GM12872 (cell line): ENCODE measurements at regions not wholly inside any gene's neighbourhood (a gene's known extent, or its start where the extent isn't known, plus 50 kb on each side); places are given as distances from the start of the nearest gene placed in this dataset.

Experiments used
- TF ChIP-seq, protein P1 (sequence below): IDR thresholded peaks from 3 replicates; pipeline ENCODE4 v1.5.1; 2011; ENCODE audit warnings: low read depth, mild to moderate bottlenecking, low read length, moderate library complexity; ENCODE audit not compliant: insufficient read depth

DNA sequence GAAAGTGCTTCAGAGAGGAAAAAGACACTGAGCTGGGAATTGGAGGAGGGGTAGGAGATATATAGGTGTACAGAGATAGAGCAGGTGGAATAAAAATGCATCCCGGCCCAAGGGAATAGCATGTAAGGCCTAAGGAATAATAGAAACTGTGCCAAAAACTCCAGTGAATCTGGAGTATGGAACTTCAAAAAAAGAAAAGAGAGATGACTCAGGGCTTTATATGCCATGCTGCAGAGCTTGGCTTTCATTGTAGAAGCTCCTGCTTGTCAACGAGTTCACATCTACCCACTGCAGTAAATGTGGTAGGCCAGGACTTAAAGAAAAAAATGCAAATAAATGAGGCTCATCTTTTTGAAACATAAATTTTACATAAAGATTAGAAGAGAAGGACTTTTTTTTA, 131.8 kb downstream of the MREG start:
- TF ChIP-seq, protein P1, sequence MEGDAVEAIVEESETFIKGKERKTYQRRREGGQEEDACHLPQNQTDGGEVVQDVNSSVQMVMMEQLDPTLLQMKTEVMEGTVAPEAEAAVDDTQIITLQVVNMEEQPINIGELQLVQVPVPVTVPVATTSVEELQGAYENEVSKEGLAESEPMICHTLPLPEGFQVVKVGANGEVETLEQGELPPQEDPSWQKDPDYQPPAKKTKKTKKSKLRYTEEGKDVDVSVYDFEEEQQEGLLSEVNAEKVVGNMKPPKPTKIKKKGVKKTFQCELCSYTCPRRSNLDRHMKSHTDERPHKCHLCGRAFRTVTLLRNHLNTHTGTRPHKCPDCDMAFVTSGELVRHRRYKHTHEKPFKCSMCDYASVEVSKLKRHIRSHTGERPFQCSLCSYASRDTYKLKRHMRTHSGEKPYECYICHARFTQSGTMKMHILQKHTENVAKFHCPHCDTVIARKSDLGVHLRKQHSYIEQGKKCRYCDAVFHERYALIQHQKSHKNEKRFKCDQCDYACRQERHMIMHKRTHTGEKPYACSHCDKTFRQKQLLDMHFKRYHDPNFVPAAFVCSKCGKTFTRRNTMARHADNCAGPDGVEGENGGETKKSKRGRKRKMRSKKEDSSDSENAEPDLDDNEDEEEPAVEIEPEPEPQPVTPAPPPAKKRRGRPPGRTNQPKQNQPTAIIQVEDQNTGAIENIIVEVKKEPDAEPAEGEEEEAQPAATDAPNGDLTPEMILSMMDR = no peak

DNA sequence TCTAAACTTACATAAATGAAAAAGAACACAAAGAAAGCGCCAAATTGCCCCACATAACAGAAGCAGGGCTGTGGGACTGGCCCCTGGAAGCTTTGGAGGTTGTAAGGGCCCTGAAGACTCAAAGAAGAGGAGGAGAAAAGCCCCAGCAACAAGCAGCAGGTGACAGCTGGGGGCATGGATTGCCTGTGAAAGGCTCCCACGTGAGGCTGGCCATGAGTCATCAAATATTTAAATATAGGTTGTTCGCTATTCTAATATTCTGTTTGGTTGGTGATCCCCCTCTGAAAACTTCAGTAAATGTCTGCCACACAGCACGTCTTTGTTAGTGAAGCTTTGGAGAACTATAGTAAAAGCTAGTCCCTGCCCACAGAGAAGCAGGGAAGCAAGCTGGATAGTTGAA, 132.4 kb downstream of the MREG start:
- TF ChIP-seq, protein P1 = no peak

DNA sequence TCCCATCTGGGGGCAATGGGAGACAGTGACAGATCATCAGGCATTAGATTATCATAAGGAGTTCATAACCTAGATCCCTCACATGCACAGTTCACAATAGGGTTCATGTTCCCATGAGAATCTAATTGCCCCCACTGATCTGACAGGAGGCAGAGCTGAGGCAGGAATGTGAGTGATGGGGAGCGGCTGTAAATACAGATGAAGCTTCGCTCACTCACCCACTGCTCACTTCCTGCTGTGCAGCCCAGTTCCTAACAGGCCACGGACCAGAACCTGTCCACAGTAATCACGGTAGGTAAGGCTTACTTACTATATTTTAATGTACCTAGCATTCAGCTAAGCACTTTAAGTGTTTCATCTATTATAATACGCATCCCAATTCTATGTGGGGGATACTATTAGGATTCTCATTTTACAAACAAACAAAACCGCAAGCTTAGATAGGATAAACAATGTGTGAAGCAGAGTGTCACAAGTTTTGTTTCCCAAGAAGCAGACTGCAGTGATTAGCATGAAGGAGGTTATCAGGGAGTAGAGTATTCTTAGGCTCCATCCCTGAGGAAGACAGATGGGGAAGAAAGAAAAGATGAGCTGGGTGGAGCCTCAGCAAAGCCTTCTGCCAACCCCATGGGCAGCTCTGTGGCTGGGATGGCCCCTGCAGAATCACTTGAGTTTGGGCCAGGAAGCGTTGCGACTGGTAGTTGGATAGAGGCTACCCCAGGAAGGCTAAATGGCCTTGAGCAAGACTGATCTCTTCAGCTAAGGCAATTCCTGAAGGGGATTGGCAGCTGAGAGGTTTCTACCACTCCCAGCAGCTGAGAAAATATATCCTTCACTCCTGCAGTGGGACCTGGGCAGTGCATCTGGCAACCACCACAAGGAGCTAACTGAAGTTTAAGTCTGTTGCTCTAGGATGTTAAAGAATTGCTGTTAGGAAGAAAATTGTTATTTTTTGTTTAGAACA, 133.1 kb downstream of the MREG start:
- TF ChIP-seq, protein P1 = no peak

DNA sequence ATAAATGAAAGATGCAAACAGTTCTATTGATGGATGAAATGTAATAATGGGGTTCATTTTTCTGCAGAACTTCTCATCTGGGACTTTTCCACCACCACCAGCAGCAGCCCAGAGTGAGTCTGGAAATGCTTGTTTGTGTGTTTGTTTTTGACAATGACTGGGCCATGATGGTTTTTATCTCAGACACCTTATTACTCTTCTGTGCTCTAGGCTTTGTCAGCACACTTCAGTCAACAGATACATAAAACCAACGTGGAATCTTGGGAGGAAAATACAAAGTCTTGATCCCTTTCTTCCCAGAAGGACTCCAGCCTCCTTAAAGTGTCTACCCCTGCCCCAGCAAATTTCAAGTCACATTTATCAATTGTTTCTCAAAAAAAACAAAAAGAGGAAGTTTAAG, 134.0 kb downstream of the MREG start:
- TF ChIP-seq, protein P1 = no peak

DNA sequence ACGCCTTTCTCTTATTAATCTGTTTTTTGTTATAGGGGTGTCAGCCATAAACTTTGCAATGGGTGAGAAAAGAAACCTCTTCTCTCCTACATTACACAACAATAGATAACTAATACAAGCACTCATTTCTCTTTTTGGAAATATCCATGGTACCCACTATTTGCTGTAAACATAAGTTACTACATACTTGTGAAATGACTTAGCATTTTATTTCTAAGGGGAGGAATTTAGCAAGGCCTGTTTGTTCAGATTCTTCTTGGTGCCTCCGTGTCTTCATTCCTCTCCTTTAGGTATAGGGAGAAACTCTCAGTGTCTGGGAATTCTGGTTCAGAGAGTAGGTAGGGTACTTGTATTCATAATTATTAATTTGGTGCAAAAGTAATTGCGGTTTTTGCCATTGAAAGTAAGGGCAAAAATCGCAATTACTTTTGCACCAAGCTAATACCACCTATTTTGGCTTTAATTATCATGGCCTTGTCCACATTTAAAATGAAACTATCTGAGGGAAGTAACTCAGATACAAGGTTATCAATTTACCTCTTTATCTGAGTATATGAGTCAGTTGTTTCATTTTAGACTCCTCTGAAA, 134.8 kb downstream of the MREG start:
- TF ChIP-seq, protein P1 = no peak

DNA sequence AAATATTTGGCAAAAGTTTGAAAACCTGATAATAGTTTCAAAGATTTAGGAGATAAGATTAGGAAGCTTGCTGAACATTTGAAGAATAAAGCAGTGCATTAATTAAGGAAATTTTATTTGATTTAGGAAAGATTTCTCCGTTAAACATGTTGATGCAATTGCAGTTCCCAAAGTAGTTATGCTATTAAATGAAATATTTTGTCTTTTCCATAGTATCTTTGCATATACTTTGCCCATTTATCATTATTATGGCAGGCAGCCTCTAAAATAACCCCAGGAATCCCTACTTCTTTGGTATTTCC, 136.5 kb downstream of the MREG start:
- TF ChIP-seq, protein P1 = no peak

DNA sequence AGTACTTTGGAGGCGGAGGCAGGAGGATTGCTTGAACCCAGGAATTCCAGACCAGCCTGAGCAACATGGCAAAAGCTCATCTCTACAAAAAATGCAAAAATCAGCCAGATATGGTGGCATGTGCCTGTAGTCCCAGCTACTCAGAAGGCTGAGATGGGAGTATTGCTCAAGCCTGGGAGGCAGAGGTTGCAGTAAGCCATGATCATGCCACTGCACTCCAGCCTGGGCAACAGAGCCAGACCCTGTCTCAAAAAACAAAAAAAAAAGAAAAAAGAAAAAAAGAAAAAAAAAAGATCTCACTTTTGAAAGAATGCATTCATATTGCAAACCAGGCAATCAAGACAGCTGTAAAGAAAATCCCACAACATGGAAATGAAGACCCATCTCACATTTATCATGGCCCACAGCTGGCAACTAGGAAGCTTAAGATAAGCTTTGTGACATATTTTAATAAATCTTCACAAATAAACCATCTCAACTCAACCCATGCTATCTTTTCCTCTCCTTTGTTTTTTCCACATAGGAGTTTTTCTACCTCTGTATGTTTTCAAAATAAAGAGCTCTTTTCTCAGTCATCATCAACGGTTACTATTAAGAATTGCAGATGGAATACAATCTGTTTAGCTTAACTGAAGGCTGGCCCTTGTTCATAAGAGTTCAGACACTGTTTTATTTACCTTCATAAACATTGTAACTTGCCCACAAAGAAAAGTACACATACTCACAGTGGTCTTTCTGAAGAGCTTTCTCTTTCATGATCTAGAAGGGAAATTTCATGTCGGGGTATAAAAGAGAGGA, 137.0 kb downstream of the MREG start:
- TF ChIP-seq, protein P1 = no peak
